Liver (tissue), 8 donors: ENCODE measurements at regions not wholly inside any gene's neighbourhood (a gene's known extent, or its start where the extent isn't known, plus 50 kb on each side); places are given as distances from the start of the nearest gene placed in this dataset.

Experiments
- DNase-seq: peaks from one replicate; pipeline ENCODE4 v3.0.0-alpha.2; 2017; ENCODE audit warnings: low spot score
- H3K27ac ChIP-seq, 2 donors: one replicate each; pipeline ENCODE4 v1.7.0; 2013; ENCODE audit warnings: inconsistent platforms in 2 of 2, low read length in 2 of 2, control low read depth in 1 of 2, low read depth in 1 of 2, mild to moderate bottlenecking in 1 of 2
- H3K27me3 ChIP-seq, 4 donors: one replicate each; pipeline versions ENCODE4 v1.6.1 to v1.7.0; 2013; ENCODE audit warnings: low read length in 3 of 4, inconsistent platforms in 1 of 4, mild to moderate bottlenecking in 1 of 4, moderate library complexity in 1 of 4; ENCODE audit not compliant: control insufficient read depth in 4 of 4, insufficient read depth in 4 of 4
- H3K36me3 ChIP-seq, 4 donors: one replicate each; pipeline versions ENCODE4 v1.6.1 to v1.7.0; 2013; ENCODE audit warnings: low read length in 3 of 4, mild to moderate bottlenecking in 3 of 4, low read depth in 1 of 4, moderate library complexity in 1 of 4; ENCODE audit not compliant: control insufficient read depth in 4 of 4, insufficient read depth in 3 of 4
- H3K4me1 ChIP-seq, 4 donors: one replicate each; pipeline versions ENCODE4 v1.6.1 to v1.7.0; 2013; ENCODE audit warnings: low read length in 3 of 4, mild to moderate bottlenecking in 3 of 4, moderate library complexity in 1 of 4; ENCODE audit not compliant: control insufficient read depth in 4 of 4, insufficient read depth in 4 of 4
- H3K4me3 ChIP-seq, 3 donors: one replicate each; pipeline versions ENCODE4 v1.6.1 to v1.7.0; 2013; ENCODE audit warnings: low read length in 3 of 3, control low read depth in 1 of 3, low read depth in 1 of 3, mild to moderate bottlenecking in 1 of 3
- H3K9ac ChIP-seq, 2 donors: one replicate each; pipeline ENCODE4 v1.7.0; 2013; ENCODE audit warnings: low read length in 2 of 2, mild to moderate bottlenecking in 2 of 2, moderate library complexity in 2 of 2, control low read depth in 1 of 2, low read depth in 1 of 2
- H3K9me3 ChIP-seq, 4 donors: one replicate each; pipeline versions ENCODE4 v1.6.1 to v1.7.0; 2013; ENCODE audit warnings: low read length in 3 of 4; ENCODE audit not compliant: control insufficient read depth in 4 of 4
- CTCF ChIP-seq: fragments of 150-350 bp; IDR thresholded peaks from 2 replicates; pipeline ENCODE4 v1.5.1; 2017; ENCODE audit warnings: improper control_type of control experiment, low read depth, low read length; ENCODE audit not compliant: missing input control
- FOXA1 ChIP-seq: IDR thresholded peaks from 2 replicates; pipeline ENCODE4 v1.6.1; 2016; ENCODE audit warnings: antibody characterized with exemption
- FOXA2 ChIP-seq: IDR thresholded peaks from 2 replicates; pipeline ENCODE4 v1.6.1; 2016; ENCODE audit warnings: antibody characterized with exemption
- GABPA ChIP-seq, 2 donors: IDR thresholded peaks in 1 of 2; conservative IDR thresholded peaks in 1 of 2; 2 replicates each; pipeline ENCODE4 v1.6.1; 2016; ENCODE audit warnings: antibody characterized with exemption in 2 of 2, mild to moderate bottlenecking in 1 of 2, moderate library complexity in 1 of 2
- HNF4A ChIP-seq, 2 donors: conservative IDR thresholded peaks; 2 replicates each; pipeline ENCODE4 v1.6.1; 2016; ENCODE audit warnings: antibody characterized with exemption in 2 of 2, mild to moderate bottlenecking in 2 of 2
- JUND ChIP-seq, 2 donors: IDR thresholded peaks; 2 replicates each; pipeline ENCODE4 v1.6.1; 2016; ENCODE audit warnings: antibody characterized with exemption in 2 of 2
- NR2F2 ChIP-seq: IDR thresholded peaks from 2 replicates; pipeline ENCODE4 v1.6.1; 2016; ENCODE audit warnings: antibody characterized with exemption
- RAD21 ChIP-seq, 2 donors: IDR thresholded peaks; 2 replicates each; pipeline ENCODE4 v1.6.1; 2016; ENCODE audit warnings: antibody characterized with exemption in 2 of 2, mild to moderate bottlenecking in 2 of 2
- REST ChIP-seq: IDR thresholded peaks from 2 replicates; pipeline ENCODE4 v1.6.1; 2016; ENCODE audit warnings: antibody characterized with exemption, mild to moderate bottlenecking
- SP1 ChIP-seq: IDR thresholded peaks from 2 replicates; pipeline ENCODE4 v1.6.1; 2018; ENCODE audit warnings: antibody characterized with exemption, mild to moderate bottlenecking
- TAF1 ChIP-seq: conservative IDR thresholded peaks from 2 replicates; pipeline ENCODE4 v1.6.1; 2016; ENCODE audit warnings: antibody characterized with exemption, mild to moderate bottlenecking
- YY1 ChIP-seq: IDR thresholded peaks from 2 replicates; pipeline ENCODE4 v1.6.1; 2016; ENCODE audit warnings: antibody characterized with exemption, mild to moderate bottlenecking
- ZBTB33 ChIP-seq: IDR thresholded peaks from 2 replicates; pipeline ENCODE4 v1.6.1; 2016; ENCODE audit warnings: antibody characterized with exemption
- WGBS: extraction: QIAGEN DNeasy Blood & Tissue Kit; methylation state at CpG from one replicate; pipeline ENCODE4 v1.1.7; 2013; 5-methylcytosine and 5-hydroxymethylcytosine counted together
- TF ChIP-seq, protein P1 (sequence below): IDR thresholded peaks from 2 replicates; pipeline ENCODE4 v1.6.1; 2016; ENCODE audit warnings: antibody characterized with exemption
- TF ChIP-seq, protein P2 (sequence below): IDR thresholded peaks from 2 replicates; pipeline ENCODE4 v1.6.1; 2016; ENCODE audit warnings: antibody characterized with exemption
- donor health status: healthy.
- donor health status: healthy.
- donor health status: healthy.
- donor health status: healthy.
- donor health status: healthy.

DNA sequence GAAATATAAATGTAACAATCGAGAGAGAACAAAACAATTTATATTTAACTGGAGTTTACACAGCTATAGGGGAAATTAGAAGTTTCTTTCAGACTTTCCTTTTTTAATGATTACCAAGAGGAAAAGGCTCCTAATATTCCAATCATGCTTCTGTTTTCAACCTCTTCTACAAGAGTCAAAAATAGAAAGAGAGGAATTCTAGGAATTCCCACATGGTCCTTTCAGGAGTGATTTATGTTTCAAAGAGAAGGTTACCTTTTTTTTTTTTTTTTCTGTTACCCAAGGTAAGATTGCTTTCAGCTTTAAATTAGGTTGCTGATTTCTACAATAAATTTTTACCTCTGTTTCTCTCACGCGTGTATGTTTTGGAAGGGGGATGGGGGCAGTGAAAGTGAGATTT is 355.3 kb upstream of the DCBLD2 start:
- H3K9ac ChIP-seq = no peak overlapping the region
- TF ChIP-seq HNF4A (conservative IDR thresholded peaks at IDR 0.05) = no peak
- TF ChIP-seq FOXA2 = no peak
- TF ChIP-seq SP1 = no peak
- TF ChIP-seq, protein P1, sequence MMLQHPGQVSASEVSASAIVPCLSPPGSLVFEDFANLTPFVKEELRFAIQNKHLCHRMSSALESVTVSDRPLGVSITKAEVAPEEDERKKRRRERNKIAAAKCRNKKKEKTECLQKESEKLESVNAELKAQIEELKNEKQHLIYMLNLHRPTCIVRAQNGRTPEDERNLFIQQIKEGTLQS = no peak
- TF ChIP-seq YY1 = no peak
- H3K4me1 ChIP-seq = no peaks in the 10 kb centered on the region
- 79% methylated on average over 3 of the region's 3 CpGs for WGBS
- H3K27me3 ChIP-seq = no peaks in the 10 kb centered on the region
- no peak overlapping the region for H3K27ac ChIP-seq
- no peak for DNase-seq
- no peaks in the 10 kb centered on the region for H3K9me3 ChIP-seq
- no peaks in the 10 kb centered on the region for H3K36me3 ChIP-seq
- no peak overlapping the region for H3K4me3 ChIP-seq

DNA sequence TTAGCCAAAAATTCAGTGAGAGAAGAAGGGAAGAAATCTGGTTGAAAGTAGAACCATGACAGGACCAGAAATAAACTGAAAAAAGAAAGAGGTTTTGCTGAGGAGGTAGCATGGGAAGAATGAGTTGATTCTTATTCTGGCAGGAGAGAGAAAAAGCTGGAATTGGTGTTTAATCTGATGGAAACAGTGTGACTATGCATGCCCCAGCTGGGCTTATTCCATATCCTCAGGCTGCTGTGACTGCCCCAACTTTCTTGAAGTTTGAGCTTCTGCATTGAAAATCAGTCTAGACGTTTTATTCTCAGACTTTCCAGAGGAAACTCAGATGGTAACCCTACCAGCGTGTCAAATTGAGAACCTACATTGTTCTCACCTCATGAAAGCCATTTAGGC is 352.5 kb upstream of the DCBLD2 start:
- WGBS = 48% methylated on average over 2 of the region's 2 CpGs
- Histone ChIP-seq H3K27me3 (no peaks in the 10 kb centered on the region), H3K36me3 (no peaks in the 10 kb centered on the region), H3K4me3 (no peak overlapping the region), H3K27ac (no peak overlapping the region), H3K4me1 (peaks cover 0 to 4% (median under 1%) of the 10 kb centered on the region in 4 donors), H3K9me3 (no peaks in the 10 kb centered on the region), H3K9ac (no peak overlapping the region)
- DNase-seq = no peak
- TF ChIP-seq ZBTB33 = no peak
- no peak for TF ChIP-seq YY1
- no peak for TF ChIP-seq SP1
- TF ChIP-seq JUND (IDR thresholded peaks at IDR 0.05) = no peak
- no peak for TF ChIP-seq CTCF
- no peak for TF ChIP-seq NR2F2
- no peak for TF ChIP-seq RAD21 (IDR thresholded peaks at IDR 0.05)
- TF ChIP-seq TAF1 = no peak
- no peak for TF ChIP-seq GABPA (IDR thresholded peaks at IDR 0.05 in 1 of 2, conservative IDR thresholded peaks at IDR 0.05 in 1 of 2)
- no peak for TF ChIP-seq HNF4A (conservative IDR thresholded peaks at IDR 0.05)
- TF ChIP-seq, protein P2, sequence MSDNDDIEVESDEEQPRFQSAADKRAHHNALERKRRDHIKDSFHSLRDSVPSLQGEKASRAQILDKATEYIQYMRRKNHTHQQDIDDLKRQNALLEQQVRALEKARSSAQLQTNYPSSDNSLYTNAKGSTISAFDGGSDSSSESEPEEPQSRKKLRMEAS = no peak
- TF ChIP-seq REST = no peak
- TF ChIP-seq, protein P1 = no peak
- TF ChIP-seq FOXA2 = no peak
- no peak for TF ChIP-seq FOXA1
